HepG2 (cell line): ENCODE measurements at regions not wholly inside any gene's neighbourhood (a gene's known extent, or its start where the extent isn't known, plus 50 kb on each side); places are given as distances from the start of the nearest gene placed in this dataset.

Experiments
- CAMTA2 ChIP-seq: sonication (generic); formaldehyde crosslinking; IDR thresholded peaks from 2 replicates; pipeline ENCODE4 v1.4.0; 2020; ENCODE audit warnings: mild to moderate bottlenecking, missing genetic modification reagents, borderline replicate concordance
- KDM4B ChIP-seq: sonication (generic); formaldehyde crosslinking; IDR thresholded peaks from 2 replicates; pipeline ENCODE4 v1.4.0; 2020; ENCODE audit warnings: missing genetic modification reagents
- SMARCC2 ChIP-seq: fragments of 450-650 bp; IDR thresholded peaks from 2 replicates; pipeline ENCODE4 v1.6.1; 2017; ENCODE audit warnings: antibody characterized with exemption, mild to moderate bottlenecking
- ZNF577 ChIP-seq: sonication (generic); formaldehyde crosslinking; IDR thresholded peaks from 2 replicates; pipeline ENCODE4 v1.4.0; 2020; ENCODE audit warnings: mild to moderate bottlenecking, low read depth, missing genetic modification reagents, borderline replicate concordance
- ZNF619 ChIP-seq: sonication (generic); formaldehyde crosslinking; IDR thresholded peaks from 2 replicates; pipeline ENCODE4 v1.4.0; 2020; ENCODE audit warnings: mild to moderate bottlenecking, missing genetic modification reagents
- TF ChIP-seq, protein P1 (sequence below): sonication (generic); formaldehyde crosslinking; IDR thresholded peaks from one replicate; pipeline ENCODE4 v1.5.1; 2020; ENCODE audit warnings: mild to moderate bottlenecking, missing genetic modification reagents; ENCODE audit errors: not compliant biosample characterization
- TF ChIP-seq, protein P2 (sequence below): IDR thresholded peaks from 2 replicates; pipeline ENCODE4 v1.6.1; 2016; ENCODE audit warnings: low read depth, control low read depth
- TF ChIP-seq, protein P3 (sequence below), 2 experiments: fragments of 450-650 bp in 1 of 2; sonication (generic) in 1 of 2; formaldehyde crosslinking; IDR thresholded peaks; 2 replicates each; pipeline versions ENCODE4 v1.5.0 to v1.8.0; 2020 to 2022; ENCODE audit warnings: mild to moderate bottlenecking in 1 of 2, missing genetic modification reagents in 1 of 2
- TF ChIP-seq, protein P4 (sequence below): sonication (generic); formaldehyde crosslinking; IDR thresholded peaks from 2 replicates; pipeline ENCODE4 v1.5.0; 2020; ENCODE audit warnings: missing genetic modification reagents
- TF ChIP-seq, protein P5 (sequence below): IDR thresholded peaks from 2 replicates; pipeline ENCODE4 v1.6.1; 2012; ENCODE audit warnings: low read depth, low read length, improper control_type of control experiment

DNA sequence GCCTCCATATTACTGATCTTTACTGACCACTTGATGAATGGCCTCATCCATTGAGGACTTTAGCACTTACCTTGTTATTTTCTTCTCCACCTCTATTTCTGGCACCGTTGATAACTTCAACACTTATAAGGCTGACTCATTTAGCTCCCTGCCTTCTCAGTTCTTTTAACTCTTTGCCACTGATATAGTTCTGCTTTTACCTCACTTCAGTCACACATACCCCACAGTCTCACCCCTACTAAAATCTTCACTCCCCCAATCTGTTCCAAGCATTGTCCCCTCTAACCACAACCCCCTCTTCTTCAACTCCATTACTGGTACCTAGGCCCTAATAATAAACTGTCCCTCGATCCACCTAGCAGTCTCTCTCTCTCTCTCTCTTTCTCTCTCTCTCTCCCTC, 141.0 kb downstream of the PAH start (continued):
- TF ChIP-seq, protein P1, sequence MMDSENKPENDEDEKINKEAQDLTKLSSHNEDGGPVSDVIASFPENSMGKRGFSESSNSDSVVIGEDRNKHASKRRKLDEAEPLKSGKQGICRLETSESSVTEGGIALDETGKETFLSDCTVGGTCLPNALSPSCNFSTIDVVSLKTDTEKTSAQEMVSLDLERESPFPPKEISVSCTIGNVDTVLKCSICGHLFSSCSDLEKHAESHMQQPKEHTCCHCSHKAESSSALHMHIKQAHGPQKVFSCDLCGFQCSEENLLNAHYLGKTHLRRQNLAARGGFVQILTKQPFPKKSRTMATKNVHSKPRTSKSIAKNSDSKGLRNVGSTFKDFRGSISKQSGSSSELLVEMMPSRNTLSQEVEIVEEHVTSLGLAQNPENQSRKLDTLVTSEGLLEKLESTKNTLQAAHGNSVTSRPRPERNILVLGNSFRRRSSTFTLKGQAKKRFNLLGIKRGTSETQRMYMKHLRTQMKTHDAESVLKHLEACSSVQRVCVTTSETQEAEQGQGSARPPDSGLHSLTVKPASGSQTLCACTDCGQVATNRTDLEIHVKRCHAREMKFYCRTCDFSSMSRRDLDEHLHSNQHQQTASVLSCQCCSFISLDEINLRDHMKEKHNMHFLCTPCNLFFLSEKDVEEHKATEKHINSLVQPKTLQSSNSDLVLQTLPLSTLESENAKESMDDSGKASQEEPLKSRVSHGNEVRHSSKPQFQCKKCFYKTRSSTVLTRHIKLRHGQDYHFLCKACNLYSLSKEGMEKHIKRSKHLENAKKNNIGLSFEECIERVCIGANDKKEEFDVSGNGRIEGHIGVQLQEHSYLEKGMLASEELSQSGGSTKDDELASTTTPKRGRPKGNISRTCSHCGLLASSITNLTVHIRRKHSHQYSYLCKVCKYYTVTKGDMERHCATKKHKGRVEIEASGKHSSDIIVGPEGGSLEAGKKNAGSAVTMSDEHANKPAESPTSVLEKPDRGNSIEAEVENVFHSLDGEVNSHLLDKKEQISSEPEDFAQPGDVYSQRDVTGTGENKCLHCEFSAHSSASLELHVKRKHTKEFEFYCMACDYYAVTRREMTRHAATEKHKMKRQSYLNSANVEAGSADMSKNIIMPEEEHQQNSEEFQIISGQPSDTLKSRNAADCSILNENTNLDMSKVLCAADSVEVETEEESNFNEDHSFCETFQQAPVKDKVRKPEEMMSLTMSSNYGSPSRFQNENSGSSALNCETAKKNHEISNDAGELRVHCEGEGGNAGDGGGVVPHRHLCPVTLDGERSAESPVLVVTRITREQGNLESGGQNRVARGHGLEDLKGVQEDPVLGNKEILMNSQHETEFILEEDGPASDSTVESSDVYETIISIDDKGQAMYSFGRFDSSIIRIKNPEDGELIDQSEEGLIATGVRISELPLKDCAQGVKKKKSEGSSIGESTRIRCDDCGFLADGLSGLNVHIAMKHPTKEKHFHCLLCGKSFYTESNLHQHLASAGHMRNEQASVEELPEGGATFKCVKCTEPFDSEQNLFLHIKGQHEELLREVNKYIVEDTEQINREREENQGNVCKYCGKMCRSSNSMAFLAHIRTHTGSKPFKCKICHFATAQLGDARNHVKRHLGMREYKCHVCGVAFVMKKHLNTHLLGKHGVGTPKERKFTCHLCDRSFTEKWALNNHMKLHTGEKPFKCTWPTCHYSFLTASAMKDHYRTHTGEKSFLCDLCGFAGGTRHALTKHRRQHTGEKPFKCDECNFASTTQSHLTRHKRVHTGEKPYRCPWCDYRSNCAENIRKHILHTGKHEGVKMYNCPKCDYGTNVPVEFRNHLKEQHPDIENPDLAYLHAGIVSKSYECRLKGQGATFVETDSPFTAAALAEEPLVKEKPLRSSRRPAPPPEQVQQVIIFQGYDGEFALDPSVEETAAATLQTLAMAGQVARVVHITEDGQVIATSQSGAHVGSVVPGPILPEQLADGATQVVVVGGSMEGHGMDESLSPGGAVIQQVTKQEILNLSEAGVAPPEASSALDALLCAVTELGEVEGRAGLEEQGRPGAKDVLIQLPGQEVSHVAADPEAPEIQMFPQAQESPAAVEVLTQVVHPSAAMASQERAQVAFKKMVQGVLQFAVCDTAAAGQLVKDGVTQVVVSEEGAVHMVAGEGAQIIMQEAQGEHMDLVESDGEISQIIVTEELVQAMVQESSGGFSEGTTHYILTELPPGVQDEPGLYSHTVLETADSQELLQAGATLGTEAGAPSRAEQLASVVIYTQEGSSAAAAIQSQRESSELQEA (CRISPR knock-in tag) = no peak
- TF ChIP-seq ZNF577 (no peak), SMARCC2 (no peak), ZNF619 (CRISPR knock-in tag) (no peak), CAMTA2 (CRISPR knock-in tag) (no peak), KDM4B (CRISPR knock-in tag) (no peak)
- TF ChIP-seq, protein P2, sequence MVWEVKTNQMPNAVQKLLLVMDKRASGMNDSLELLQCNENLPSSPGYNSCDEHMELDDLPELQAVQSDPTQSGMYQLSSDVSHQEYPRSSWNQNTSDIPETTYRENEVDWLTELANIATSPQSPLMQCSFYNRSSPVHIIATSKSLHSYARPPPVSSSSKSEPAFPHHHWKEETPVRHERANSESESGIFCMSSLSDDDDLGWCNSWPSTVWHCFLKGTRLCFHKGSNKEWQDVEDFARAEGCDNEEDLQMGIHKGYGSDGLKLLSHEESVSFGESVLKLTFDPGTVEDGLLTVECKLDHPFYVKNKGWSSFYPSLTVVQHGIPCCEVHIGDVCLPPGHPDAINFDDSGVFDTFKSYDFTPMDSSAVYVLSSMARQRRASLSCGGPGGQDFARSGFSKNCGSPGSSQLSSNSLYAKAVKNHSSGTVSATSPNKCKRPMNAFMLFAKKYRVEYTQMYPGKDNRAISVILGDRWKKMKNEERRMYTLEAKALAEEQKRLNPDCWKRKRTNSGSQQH = no peak
- TF ChIP-seq, protein P3, sequence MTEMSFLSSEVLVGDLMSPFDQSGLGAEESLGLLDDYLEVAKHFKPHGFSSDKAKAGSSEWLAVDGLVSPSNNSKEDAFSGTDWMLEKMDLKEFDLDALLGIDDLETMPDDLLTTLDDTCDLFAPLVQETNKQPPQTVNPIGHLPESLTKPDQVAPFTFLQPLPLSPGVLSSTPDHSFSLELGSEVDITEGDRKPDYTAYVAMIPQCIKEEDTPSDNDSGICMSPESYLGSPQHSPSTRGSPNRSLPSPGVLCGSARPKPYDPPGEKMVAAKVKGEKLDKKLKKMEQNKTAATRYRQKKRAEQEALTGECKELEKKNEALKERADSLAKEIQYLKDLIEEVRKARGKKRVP (CRISPR knock-in tag; IDR thresholded peaks at IDR 0.05) = no peak
- TF ChIP-seq, protein P4, sequence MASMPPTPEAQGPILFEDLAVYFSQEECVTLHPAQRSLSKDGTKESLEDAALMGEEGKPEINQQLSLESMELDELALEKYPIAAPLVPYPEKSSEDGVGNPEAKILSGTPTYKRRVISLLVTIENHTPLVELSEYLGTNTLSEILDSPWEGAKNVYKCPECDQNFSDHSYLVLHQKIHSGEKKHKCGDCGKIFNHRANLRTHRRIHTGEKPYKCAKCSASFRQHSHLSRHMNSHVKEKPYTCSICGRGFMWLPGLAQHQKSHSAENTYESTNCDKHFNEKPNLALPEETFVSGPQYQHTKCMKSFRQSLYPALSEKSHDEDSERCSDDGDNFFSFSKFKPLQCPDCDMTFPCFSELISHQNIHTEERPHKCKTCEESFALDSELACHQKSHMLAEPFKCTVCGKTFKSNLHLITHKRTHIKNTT (CRISPR knock-in tag) = no peak
- TF ChIP-seq, protein P5, sequence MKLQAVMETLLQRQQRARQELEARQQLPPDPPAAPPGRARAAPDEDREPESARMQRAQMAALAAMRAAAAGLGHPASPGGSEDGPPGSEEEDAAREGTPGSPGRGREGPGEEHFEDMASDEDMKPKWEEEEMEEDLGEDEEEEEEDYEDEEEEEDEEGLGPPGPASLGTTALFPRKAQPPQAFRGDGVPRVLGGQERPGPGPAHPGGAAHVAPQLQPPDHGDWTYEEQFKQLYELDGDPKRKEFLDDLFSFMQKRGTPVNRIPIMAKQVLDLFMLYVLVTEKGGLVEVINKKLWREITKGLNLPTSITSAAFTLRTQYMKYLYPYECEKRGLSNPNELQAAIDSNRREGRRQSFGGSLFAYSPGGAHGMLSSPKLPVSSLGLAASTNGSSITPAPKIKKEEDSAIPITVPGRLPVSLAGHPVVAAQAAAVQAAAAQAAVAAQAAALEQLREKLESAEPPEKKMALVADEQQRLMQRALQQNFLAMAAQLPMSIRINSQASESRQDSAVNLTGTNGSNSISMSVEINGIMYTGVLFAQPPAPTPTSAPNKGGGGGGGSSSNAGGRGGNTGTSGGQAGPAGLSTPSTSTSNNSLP = no peak
